ENCODE measurements at regions not wholly inside any gene's neighbourhood (a gene's known extent, or its start where the extent isn't known, plus 50 kb on each side); places are given as distances from the start of the nearest gene placed in this dataset.

DNA sequence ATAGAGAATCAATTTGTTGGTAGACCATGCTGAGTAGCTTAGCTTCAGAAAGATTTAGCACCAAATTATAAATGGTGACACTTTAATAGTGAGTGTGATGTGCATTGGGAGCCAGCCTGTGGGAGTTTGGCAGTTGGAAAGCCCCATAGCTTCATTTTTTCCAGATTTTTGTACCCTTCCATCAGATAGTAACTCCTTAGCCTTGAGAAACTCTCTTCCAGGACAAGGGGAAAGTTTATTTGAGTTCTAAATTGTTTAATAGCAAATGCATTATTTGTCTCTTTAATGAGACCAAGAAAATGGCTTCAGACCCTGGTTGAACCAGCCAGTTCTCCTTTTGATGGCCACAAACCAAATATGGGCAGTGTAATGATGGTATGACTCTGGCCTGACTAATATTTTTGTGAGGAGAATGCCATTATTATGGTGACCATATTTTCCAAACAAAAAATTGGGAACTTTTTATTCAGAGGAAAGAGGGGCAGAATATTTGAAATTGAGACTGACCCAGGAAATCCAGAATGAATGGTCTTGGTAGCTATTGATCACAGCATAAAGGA is 49.8 kb downstream of the PLCE1 start:
- DNase-seq (ENCODE audit: low read depth): no peak

DNA sequence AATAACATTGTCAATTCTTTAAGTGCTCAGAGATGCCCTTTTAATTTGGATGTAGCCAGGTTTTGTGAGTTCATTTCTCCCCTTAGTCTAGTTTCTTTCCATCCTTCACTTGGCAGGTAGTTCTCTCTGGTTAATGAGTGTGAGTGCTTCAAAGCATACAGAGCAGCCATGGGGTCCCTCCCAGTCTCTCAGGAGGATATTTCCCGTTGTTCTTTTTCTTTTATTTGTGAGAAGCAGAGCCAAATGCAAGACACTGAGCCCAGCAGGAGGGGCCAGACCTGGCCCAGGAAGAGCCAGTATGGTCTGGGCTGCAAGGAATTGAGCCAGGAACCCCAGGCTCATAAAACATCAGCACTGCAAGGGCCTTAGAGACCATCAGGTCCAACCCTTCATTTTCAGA is 52.4 kb downstream of the PLCE1 start:
- DNase-seq (ENCODE audit: low read depth): no peak

DNA sequence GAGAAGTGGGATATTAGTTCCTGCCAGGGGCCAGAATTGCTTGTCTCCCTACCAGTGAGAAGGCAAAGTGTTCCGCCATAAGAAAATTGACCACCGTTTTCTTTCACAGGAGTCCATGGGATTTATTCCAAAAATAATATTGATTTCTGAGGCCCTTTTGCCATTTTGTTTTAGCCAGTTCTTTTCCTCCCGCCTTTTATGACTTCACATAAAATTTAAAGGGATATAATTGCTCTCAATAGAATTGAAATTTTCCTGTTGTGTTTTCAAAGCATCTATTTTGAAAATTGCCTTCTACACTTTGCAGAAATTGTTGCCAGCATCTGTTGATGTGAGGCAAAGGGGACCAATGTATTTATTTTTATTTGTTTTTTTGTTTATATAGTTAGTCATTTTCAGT is 53.6 kb downstream of the PLCE1 start:
- DNase-seq (ENCODE audit: low read depth): no peak

DNA sequence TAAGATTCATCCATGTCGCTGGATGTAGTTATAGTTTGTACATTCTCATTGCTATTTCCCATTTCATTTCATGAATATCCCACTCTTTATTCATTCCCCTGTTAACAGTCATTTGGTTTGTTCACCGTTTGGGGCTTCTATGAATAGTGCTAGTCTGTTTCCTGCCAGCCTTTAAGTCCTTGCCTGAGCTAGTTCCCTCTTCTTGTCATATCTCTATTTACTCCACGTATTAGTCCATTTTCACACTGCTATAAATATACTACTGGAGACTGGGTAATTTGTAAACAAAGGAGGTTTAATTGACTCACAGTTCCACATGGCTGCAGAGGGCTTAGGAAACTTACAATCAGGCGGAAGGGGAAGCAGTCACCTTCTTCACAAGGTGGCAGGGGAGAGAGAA is 56.2 kb downstream of the PLCE1 start:
- DNase-seq (ENCODE audit: low read depth): no peak

DNA sequence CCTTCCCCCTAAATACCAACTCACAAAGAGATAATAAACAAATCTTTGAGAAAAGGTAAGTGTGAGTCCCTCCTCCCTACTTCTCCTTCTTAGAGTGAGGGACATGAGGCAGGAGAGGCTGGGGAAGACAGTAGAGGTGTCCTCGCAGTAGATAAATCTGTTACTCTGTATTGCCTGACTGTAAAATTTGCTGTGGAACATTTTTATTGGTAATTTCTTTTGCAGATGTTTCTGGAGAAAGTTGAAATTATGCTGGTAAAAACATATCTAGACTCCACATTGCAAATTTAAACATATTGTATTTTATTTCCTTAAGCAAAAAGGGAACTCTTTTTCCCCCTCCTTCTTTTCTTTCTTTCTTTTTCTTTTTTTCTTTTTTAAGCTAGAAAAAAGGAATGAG is 58.5 kb downstream of the PLCE1 start:
- DNase-seq (ENCODE audit: low read depth): no peak

DNA sequence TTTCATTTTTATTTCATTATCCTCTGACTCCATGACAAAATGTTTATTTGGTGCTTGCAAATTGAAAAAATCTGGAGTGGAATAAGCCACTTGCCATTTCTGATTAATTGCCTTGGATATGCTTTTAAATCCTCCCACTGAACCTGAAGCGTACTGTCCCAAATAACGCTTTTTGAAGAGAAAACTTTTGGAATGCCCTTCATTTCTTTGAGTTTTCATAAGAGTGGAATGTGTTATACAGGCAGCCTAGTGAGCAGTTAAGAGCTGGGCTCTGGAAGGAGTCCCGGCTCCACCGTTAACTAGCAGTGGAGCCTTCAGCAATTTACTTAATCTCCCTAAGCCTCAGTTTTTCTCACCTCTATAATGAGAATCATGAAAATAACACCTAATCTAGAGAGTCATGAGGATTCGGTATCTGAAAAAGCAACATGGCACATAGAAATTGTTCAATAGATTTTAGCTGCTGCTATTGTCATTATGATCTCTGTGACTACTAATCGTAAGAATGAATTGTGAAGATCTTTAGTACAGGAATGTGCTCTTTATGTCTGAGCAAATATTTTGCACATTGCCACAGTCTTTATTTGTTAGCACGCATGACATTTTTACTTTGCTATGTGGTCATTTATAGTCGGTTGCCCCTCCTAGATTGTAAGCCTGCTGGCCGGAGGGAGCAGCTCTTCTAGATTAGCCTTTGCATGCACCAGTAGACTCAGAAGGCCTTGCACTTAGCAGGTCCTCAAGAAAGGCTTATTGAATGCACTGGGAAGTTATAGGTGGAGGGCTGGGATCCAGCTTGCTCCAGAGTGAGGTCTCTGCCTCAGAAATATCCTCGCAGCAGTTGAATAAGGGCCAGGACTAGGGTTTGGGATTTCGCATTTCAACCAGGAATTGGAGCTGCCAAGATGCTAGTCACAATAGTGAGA is 59.4 kb downstream of the PLCE1 start:
- no peak for DNase-seq (ENCODE audit: low read depth)

DNA sequence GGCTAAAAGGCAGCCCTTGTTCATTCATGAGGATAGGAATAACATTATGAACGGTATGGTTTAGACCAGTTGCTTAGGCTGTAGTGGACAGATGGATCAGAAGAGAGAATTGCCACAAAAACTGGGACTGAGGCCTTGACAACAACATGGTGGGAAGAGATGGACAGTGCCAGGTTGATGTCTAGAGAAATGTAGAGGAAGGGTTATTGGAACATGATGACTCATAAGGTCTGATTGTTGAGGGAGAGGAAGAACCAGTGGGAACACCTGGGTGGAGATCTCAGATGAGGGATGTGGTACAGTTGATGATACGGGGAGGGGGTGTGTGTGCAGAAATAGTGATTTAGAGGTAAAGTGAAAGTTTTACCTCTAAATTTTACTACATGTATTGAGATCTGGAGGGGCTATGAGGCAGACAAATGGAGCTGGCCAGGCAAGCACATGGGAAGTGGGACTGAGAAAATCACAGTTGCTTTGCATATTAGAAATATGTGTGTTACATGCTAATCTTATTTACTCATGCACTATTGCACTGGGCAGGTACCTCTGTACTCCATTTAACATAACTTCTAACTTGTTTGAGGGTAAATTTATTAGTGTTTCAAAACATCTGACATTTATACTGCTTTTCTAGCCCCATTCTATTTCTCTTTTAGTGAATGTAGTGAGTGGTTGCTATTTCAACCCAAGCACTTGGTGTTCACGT is 65.6 kb downstream of the PLCE1 start:
- no peak for DNase-seq (ENCODE audit: low read depth)

DNA sequence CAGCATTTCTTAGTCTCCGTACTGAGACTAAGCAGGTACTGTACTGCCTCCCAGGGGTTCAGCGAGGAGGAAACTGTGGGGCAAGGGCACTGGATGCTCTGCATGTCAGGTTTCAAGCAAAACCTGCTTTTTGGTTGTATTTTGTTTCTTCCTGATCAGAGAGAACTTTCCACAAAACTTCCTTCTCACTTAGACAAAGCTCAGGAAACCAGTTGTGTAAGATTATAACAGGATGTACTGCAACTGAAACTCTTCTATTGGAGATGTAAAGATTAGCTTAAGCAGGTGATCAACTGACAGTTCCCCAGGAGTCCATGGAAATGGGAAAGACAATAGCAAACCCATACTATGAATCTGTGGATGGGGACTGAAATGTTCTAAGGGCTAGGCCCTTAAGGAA is 67.3 kb downstream of the PLCE1 start:
- DNase-seq (ENCODE audit: low read depth): no peak

DNA sequence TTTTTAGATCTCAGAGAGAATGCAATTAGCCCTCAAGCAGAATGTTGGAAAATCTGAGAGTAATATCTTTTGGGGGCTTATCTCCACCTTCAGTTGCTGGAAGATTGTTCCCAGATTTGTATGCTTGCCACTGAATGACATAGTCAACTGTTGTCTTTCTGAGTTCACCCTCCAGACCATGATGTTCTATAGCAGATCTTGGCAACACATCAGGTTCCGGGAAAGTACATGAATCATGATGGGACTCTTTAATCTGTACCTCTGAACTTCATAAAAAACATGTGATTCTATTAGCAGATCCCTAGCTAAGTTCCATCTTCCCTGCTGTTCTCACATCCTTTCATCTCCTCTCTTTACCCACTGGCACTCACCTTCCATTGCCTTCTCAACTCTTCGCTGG is 68.9 kb downstream of the PLCE1 start:
- DNase-seq (ENCODE audit: low read depth): no peak

DNA sequence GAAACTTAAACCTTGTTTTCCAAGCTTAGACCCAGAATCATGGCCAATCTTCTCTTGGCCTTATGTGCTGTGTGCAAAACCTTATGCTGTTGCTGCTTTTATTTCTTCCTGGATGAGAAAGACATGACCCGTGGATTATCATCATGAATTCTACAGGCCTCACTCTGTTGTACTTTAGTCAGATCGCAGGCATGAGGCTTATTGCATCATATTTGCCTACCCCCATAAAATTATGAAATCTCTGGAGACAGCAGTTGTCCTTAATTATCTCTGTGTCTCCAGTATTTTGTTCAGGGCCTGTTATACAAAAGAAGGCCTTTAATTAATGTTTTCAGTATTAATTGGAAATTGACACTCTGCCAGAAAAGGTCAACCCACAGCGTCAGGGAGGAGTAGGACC is 71.6 kb downstream of the PLCE1 start:
- no peak for DNase-seq (ENCODE audit: low read depth)

DNA sequence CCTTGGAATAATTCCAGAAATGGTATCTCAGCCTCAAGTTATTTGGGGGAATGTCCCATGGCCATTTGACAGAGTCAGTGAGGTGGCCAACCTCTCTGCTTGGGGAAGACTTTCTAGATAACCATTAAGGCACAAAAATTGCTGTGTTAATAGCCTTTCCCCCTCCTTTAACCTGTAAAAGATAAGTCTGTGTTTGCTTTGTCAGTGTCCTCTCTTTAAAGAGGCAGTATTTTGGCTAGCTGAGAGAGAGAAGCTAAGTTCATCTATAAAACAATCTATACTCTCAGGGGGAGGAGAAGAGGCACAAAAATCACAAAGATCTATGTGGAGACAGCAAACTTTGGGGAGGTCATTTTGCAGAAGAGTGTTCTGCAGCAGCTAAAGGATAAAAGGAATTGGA is 72.1 kb downstream of the PLCE1 start:
- DNase-seq (ENCODE audit: low read depth): no peak

DNA sequence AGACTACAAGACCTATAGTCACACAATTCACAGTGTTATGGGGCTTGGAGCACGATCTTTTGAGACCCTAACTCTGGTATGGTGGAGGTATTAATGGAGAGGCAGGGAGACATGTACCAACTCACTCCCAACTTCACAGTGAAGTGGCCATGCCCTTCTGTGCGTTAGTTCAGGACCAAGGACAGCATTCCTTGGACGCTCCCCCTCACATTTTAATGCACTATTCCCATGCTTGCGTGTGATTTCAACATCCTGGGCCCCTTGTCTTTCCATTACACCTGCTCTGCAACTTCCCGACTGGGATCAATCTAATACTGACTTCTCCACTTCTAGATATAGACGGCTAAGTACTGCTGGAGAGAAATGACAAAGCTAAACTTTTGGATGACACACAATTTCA is 72.7 kb downstream of the PLCE1 start:
- no peak for DNase-seq (ENCODE audit: low read depth)

DNA sequence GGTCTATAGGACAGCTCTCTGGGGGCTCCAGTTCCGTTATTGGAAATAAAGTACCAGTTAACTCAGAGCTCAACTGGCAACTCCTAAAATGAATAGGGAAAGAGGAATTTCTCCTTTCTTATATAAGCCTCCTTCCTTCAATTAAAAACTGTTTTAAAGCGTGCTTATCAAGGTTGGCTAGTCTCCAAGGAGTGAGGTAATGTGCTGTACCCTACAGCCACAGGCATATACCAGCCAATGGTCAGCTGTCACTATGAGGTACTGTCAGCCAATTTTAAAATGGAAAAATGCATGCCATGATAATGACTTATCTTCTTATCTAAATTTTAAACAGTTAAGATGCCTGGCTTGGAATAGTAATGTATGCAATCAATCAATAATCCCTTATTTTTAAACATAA is 76.2 kb downstream of the PLCE1 start:
- DNase-seq (ENCODE audit: low read depth): no peak

DNA sequence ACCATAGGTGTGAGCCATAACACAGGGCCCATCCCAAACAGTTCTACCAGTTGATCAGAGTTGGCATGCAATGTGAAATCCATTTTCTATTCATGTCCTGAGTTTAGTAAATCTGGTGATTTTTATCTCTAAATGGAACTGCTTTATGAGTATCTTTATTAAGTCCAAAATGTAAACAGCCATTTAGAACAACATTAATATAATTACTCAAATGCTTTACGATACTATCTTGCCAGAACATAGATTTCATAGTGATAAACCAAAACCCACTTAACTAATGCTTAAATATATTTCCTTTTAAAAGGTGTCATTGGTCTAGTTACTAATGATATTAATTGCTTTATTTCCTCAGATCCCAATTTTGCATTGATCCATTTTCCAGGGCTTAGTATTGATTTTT is 80.7 kb downstream of the PLCE1 start:
- DNase-seq (ENCODE audit: low read depth): no peak

DNA sequence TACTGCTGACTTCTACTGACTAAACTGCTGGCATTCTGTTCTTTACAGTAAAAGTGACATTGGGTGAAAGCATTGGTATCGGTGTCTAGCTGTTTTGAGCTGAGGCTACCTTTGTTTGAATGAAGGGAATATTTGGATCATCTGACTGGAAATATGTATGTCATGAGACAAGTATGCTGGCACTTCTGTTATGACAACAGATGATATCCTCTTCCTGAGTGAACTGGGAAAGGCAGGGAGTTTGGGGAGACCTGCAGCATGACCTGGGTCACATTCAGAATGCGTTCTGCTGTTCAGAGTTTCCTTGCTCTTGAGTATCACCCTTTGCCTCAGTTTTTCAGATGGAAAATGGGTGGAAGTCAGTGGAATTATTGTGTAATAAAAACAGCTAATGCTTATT is 81.8 kb downstream of the PLCE1 start:
- no peak for DNase-seq (ENCODE audit: low read depth)

DNA sequence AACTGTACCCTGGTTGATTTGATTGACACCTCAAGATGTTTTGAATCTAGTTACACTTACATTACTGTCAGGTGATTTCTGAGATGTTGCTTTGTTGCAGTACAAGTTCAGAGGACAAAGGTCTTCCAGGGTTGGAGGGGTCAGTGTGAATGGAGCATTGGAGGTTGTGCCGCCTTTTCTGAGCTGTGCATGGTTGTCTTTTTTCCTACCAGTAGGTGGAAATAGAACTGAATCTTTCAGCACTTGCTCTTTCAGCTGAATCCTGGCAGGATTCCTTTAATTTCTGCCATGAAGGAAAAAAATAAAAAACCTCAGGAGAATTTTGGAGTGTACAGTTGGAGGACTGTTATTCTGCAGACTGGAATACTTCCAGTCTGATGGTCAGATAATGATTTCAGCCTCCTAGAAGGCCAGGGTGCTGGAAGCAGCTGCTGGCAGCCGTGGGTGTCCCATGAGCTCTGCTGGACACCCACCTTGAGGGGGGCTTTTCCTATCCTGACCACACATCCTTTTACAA is 82.7 kb downstream of the PLCE1 start:
- no peak for DNase-seq (ENCODE audit: low read depth)

DNA sequence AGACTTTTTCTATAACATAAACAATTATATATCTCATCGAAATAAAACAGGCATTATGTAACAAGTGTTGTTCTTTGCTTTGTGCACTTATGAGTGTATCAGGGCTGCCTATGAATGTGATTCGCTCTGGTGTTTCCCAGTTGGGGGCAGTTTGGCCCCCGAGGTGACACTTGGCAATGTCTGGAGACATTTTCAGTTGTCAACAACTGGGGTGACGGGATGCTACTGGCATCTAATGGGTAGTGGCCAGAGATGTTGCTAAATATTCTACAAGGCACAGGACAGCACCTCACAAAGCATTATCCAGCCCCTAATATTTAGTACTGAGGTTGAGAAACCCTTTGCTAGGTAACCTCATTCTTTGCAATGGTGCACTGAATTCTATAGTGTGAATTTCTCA is 83.3 kb downstream of the PLCE1 start:
- DNase-seq (ENCODE audit: low read depth): no peak

DNA sequence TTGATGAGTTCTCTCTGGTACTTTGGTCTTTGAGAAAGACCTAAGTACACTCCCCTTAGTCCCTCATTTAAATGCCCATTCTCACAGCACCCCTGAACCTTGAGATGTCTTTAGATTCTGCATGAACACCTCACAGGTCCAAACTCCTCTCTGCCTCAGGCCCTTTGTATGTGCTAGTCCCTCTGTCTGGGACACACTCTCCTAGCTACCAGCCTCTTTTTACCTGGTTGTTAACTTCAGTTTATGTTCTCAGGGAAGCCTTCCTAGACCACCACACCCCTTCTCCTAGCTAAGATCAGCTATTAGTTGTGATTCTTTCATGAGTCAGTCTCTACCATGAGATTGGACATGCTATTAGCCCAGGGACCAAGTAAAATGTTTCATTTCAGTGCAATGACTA is 86.4 kb downstream of the PLCE1 start:
- no peak for DNase-seq (ENCODE audit: low read depth)

DNA sequence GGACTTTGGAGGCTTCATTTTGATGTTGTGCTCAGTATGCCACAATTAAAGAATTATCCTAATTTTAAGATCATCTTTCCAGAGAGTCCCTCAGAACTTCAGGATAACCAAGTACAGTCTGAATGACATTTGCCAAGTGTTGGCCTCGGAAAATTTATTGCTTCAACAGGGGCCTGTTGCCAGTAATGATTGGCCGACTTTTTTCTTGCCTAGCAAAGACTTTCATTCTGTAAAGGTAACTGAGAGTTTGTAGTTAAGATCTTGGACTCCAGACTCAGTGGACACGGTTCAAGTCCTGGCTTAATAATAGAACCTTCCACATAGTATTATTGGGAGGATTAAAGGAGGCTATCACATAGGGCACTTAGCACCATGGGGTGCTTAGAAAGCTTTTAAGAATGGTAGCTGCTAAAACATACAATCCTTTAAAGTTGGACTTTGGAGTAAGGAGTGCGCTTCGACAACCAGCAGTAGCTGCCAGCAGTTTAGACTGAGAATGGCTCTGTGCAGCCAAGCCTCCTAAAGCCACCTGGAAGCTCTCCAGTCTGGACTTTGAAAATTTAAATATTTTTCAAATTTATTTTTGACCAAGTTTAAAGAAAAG is 90.0 kb downstream of the PLCE1 start:
- no peak for DNase-seq (ENCODE audit: low read depth)

DNA sequence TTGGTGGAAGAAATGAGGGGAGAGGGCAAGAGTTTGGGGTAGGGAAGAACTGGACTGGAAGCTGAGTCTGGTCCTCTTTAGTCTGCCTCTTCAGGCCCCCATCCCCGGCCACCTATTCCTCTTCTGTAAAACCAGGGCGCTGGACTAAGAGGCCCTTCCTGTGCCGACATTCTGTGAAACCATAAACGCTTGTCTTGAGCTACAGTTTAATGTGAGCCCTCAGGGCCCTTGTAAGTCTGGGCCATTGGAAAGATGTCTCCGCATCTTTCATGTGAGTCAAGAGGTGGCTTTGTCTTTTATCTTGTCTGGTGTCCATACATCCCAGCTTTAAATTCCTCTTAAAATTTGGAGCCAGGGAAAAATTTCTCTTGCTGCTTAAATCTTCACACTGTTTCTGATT is 90.6 kb downstream of the PLCE1 start:
- no peak for DNase-seq (ENCODE audit: low read depth)

DNA sequence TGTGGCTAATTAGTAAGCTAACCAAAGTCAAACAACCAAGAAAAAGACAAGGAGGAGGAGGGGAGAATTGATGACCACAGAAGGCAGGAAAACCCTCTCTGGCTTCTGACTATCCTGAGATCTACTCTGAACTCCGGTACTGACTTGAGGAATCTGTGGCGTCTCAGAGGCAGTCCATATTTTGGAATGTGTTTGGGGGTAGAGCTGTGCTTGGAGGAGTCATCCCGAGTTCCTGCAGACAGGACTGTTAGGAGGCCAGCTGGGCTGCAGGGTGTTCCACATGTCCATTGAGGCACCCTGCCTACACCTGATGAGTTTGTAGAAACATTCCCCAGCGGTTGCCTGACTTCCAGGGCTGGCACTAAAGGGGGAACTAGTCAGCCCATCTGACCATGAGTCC is 91.6 kb downstream of the PLCE1 start:
- no peak for DNase-seq (ENCODE audit: low read depth)

DNA sequence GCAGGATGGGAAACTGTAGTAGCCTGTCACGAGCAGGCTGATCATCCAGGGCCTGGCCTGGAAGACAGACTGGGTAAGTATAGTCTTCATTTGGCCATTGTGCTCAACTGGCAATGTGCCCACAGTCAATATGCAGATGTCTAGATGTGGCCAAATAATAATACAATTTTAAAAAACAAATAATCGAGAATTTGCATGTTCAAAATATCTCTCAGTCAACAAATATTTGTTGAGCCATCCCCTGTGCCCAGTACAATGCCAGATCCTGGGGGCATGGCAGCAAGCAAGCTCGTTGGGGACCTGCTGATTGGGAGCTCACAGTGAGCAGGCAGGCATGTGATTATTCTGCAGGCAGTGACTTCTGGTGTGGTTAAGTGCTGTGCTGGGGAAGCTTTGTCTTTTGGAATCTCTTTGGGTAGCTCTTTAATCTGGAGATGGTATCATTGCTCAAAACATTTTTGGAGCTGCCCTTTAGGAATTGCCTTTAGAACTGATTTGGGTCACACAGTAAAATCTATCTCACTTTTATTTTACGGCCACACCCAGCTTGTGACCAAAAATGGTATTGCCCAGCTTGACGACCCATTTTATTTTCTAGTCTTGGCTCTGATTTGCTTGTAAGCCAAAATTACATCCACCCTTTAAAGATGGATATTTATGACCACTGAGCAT is 92.2 kb downstream of the PLCE1 start:
- no peak for DNase-seq (ENCODE audit: low read depth)

Measured in stimulated activated CD8-positive, alpha-beta memory T cell treated with anti-CD3 and anti-CD28 coated beads, Interleukin-7, amount 100 ng/mL, for 24 hours (primary cell).